Spleen (tissue), 11 donors: ENCODE measurements at regions not wholly inside any gene's neighbourhood (a gene's known extent, or its start where the extent isn't known, plus 50 kb on each side); places are given as distances from the start of the nearest gene placed in this dataset.

ENCODE experiments used
- DNase-seq: peaks from one replicate; pipeline ENCODE4 v3.0.0-alpha.2; 2020
- H3K27ac ChIP-seq, 8 donors: fragments of 200-600 bp; sonication (generic) in 7 of 8; 1 replicate in 4 of 8; 2 replicates in 4 of 8; pipeline versions ENCODE4 v1.5.0 to v1.8.0; 2016 to 2021; ENCODE audit warnings: inconsistent platforms in 4 of 8, mild to moderate bottlenecking in 4 of 8, moderate library complexity in 1 of 8
- H3K27me3 ChIP-seq, 7 donors: fragments of 200-600 bp; sonication (generic) in 6 of 7; replicated peaks in 1 of 7; 1 replicate in 4 of 7; 2 replicates in 3 of 7; pipeline versions ENCODE4 v1.5.0 to v1.8.0; 2016 to 2021; ENCODE audit warnings: inconsistent platforms in 3 of 7, mild to moderate bottlenecking in 1 of 7
- H3K36me3 ChIP-seq, 6 donors: fragments of 200-600 bp; sonication (generic) in 5 of 6; 1 replicate in 4 of 6; 2 replicates in 2 of 6; pipeline versions ENCODE4 v1.5.0 to v1.8.0; 2016 to 2021; ENCODE audit warnings: inconsistent platforms in 2 of 6
- H3K4me1 ChIP-seq, 6 donors: fragments of 200-600 bp; sonication (generic) in 5 of 6; 1 replicate in 3 of 6; 2 replicates in 3 of 6; pipeline versions ENCODE4 v1.5.0 to v1.8.0; 2016 to 2021; ENCODE audit warnings: inconsistent platforms in 3 of 6
- H3K4me3 ChIP-seq, 8 donors: fragments of 200-600 bp; sonication (generic) in 7 of 8; 1 replicate in 4 of 8; 2 replicates in 4 of 8; pipeline versions ENCODE4 v1.5.0 to v1.8.0; 2016 to 2021; ENCODE audit warnings: inconsistent platforms in 4 of 8, mild to moderate bottlenecking in 4 of 8, moderate library complexity in 2 of 8
- H3K9me3 ChIP-seq, 8 donors: fragments of 200-600 bp; sonication (generic) in 7 of 8; 1 replicate in 4 of 8; 2 replicates in 4 of 8; pipeline versions ENCODE4 v1.5.0 to v1.8.0; 2016 to 2021; ENCODE audit warnings: inconsistent platforms in 4 of 8
- POLR2A ChIP-seq, 3 donors: fragments of 450-650 bp; IDR thresholded peaks; one replicate each; pipeline ENCODE4 v1.5.1; 2017; ENCODE audit warnings: antibody characterized with exemption in 3 of 3, mild to moderate bottlenecking in 1 of 3
- POLR2AphosphoS5 ChIP-seq, 3 donors: sonication (generic); formaldehyde crosslinking; IDR thresholded peaks; one replicate each; pipeline ENCODE4 v1.5.1; 2017; ENCODE audit warnings: antibody characterized with exemption in 3 of 3
- WGBS, 5 donors: extraction: QIAGEN DNeasy Blood & Tissue Kit in 3 of 5; methylation state at CpG; one replicate each; pipeline versions ENCODE4 v1.1.5 to v1.1.7; 2013 to 2018; 5-methylcytosine and 5-hydroxymethylcytosine counted together
- intact Hi-C: fragments of 100-400 bp; cut with DNase I; formaldehyde crosslinking; loops from one replicate; pipeline ENCODE4 v1.15.0; 2023; ENCODE audit warnings: low total_unique reads
- TF ChIP-seq, protein P1 (sequence below), 11 experiments: fragments of 200-600 bp in 7 of 11; fragments of 450-650 bp in 4 of 11; sonication (generic) in 4 of 11; IDR thresholded peaks in 8 of 11; conservative IDR thresholded peaks in 3 of 11; 1 replicate in 7 of 11; 2 replicates in 4 of 11; pipeline versions ENCODE4 v1.4.0 to v1.8.0; 2016 to 2021; ENCODE audit warnings: antibody characterized with exemption in 11 of 11, inconsistent platforms in 4 of 11, mild to moderate bottlenecking in 1 of 11
- donor health status: healthy with polysubstance abuse.
- donor health status: DM: no; HTN: no; CAD: no; lungs with moderate emphysema.
- donor health status: DM: no; HTN: no; CAD: no.
- donor health status: Bipolar disorder and iron deficiency.
- donor health status: healthy.
- donor health status: DM: no; HTN: no; CAD: no.
- donor health status: DM: yes; HTN: yes; CAD: no.

DNA sequence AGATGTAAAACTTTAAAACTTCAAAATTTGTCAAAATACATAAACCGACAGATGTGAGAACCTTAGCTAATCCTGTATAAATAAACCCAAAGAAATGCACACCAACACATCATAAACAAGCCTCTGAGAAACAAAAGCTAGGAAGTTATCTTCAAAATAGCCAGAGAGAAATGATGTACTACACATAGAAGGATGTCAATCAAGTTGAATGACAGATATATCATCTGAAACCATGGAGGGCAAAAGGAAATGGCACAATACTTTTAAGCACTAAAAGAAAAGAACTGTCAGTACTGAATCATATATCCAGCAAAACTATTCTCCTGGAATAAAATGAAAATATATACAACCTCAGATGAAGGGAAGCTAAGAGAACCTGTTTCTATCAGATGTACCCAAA lies 595.1 kb upstream of the PTGER4 start:
- Histone ChIP-seq H3K4me1 (no peaks in the 10 kb centered on the region), H3K9me3 (peaks cover 0 to 27% (median 16%) of the 10 kb centered on the region in 8 donors), H3K27ac (no peak overlapping the region), H3K27me3 (no peaks in the 10 kb centered on the region), H3K36me3 (no peaks in the 10 kb centered on the region), H3K4me3 (no peak overlapping the region)
- TF ChIP-seq POLR2A (IDR thresholded peaks at IDR 0.05) (no peak), POLR2AphosphoS5 (IDR thresholded peaks at IDR 0.05) (no peak)
- TF ChIP-seq, protein P1, sequence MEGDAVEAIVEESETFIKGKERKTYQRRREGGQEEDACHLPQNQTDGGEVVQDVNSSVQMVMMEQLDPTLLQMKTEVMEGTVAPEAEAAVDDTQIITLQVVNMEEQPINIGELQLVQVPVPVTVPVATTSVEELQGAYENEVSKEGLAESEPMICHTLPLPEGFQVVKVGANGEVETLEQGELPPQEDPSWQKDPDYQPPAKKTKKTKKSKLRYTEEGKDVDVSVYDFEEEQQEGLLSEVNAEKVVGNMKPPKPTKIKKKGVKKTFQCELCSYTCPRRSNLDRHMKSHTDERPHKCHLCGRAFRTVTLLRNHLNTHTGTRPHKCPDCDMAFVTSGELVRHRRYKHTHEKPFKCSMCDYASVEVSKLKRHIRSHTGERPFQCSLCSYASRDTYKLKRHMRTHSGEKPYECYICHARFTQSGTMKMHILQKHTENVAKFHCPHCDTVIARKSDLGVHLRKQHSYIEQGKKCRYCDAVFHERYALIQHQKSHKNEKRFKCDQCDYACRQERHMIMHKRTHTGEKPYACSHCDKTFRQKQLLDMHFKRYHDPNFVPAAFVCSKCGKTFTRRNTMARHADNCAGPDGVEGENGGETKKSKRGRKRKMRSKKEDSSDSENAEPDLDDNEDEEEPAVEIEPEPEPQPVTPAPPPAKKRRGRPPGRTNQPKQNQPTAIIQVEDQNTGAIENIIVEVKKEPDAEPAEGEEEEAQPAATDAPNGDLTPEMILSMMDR (IDR thresholded peaks at IDR 0.05 in 8 of 11, conservative IDR thresholded peaks at IDR 0.05 in 3 of 11), result no peak
- intact Hi-C loops, result no loop called here
- WGBS, 5 donors, result 66 to 98% (median 92%) methylated on average over 1 of the region's 1 CpG
- DNase-seq, result no peak

DNA sequence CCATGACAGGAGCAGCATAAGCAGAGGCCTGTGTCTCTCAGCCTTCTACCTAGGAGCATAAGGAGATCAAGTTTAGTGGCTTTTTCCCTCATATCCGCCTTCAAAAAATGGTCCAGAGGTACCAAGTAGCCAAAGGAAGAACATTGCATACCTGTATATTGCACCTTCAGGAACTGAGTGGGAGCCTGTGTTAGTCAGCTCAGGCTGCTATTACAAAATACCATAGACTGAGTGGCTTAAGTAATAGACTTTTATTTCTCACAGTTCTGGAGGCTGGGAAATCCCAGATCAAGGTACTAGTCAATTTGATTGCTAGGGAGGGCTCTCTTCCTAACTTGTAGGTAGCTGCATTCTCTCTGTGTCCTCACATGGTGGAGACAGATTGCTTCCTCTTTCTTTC lies 597.4 kb upstream of the PTGER4 start:
- DNase-seq, result no peak
- Histone ChIP-seq H3K27me3 (no peaks in the 10 kb centered on the region), H3K27ac (no peak overlapping the region), H3K4me1 (no peaks in the 10 kb centered on the region), H3K36me3 (no peaks in the 10 kb centered on the region), H3K9me3 (peaks cover 0 to 4% (median 0%) of the 10 kb centered on the region in 8 donors), H3K4me3 (no peak overlapping the region)
- no peak for TF ChIP-seq POLR2AphosphoS5 (IDR thresholded peaks at IDR 0.05)
- TF ChIP-seq, protein P1 (IDR thresholded peaks at IDR 0.05 in 8 of 11, conservative IDR thresholded peaks at IDR 0.05 in 3 of 11), result no peak
- no peak for TF ChIP-seq POLR2A (IDR thresholded peaks at IDR 0.05)
- intact Hi-C loops, result no loop called here
- WGBS, 5 donors, result 0% methylated on average over 1 of the region's 1 CpG; no CpG with 5 or more reads in 1 of the 5 donors

DNA sequence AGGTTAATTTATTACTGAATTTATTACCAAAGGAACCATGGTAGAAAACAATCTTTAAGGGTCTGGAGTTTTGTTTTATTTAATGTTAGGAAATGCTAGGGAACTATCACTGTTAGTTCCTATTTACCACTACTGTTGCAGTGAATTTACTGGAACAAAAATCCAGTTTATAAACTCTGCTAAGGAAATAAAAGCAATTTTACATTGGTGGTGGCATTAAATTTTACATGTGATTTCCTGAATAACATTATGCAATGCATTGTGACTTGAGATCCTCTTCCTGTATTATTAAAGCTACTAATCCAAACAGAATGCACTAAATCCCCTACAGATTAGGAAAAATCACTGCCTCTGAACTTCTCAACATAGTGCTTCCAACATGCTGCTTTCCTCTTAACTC lies 599.5 kb upstream of the PTGER4 start:
- no peaks in the 10 kb centered on the region for H3K27me3 ChIP-seq
- no peak overlapping the region for H3K27ac ChIP-seq
- intact Hi-C loops, result no loop called here
- no peak for DNase-seq
- TF ChIP-seq POLR2AphosphoS5 (IDR thresholded peaks at IDR 0.05) (no peak), POLR2A (IDR thresholded peaks at IDR 0.05) (no peak)
- TF ChIP-seq, protein P1 (IDR thresholded peaks at IDR 0.05 in 8 of 11, conservative IDR thresholded peaks at IDR 0.05 in 3 of 11), result no peak
- H3K4me1 ChIP-seq, result no peaks in the 10 kb centered on the region
- no peak overlapping the region for H3K4me3 ChIP-seq
- no peaks in the 10 kb centered on the region for H3K36me3 ChIP-seq
- no peaks in the 10 kb centered on the region for H3K9me3 ChIP-seq

DNA sequence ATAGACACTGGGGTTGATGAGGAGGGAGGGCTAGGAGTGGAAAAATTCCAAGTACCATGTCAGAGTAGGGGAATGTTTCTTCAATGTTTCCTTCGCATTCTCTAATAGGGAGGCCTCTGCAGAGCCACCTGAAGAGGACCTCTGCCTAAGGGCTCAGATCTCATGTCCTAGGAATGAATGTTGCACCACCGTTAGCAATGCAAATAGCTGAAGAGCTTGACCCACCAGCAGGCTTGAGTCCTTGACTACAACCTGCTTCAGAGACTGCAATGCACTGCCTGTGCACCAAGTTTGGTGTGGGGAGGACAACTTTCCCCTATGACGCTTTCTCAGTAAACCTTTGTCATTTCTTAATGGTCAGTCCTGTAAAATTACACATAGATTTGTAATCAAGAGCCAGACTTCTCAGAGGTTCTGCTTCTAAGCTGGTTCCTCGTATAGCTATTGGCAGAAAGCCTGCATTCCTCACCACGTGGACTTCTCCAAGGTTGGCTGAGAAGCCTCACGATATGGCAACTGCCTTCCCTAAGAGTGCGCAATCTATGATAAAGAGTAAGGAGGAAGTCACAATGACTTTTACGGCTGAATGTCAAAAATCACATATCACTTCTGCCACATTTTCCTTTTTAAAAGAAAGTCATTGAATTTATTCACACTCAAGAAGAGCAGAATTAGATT lies 600.7 kb upstream of the PTGER4 start:
- TF ChIP-seq, protein P1 (IDR thresholded peaks at IDR 0.05 in 8 of 11, conservative IDR thresholded peaks at IDR 0.05 in 3 of 11), result no peak
- TF ChIP-seq POLR2AphosphoS5 (IDR thresholded peaks at IDR 0.05), result no peak
- TF ChIP-seq POLR2A (IDR thresholded peaks at IDR 0.05), result no peak
- H3K4me1 ChIP-seq, result no peaks in the 10 kb centered on the region
- 62 to 75% (median 69%) methylated on average over 8 of the region's 8 CpGs for WGBS, 5 donors
- no peaks in the 10 kb centered on the region for H3K36me3 ChIP-seq
- no peak for DNase-seq
- H3K9me3 ChIP-seq, result no peaks in the 10 kb centered on the region
- H3K4me3 ChIP-seq, result no peak overlapping the region
- intact Hi-C loops, result no loop called here
- H3K27ac ChIP-seq, result no peak overlapping the region
- no peaks in the 10 kb centered on the region for H3K27me3 ChIP-seq
